ENCODE measurements at regions not wholly inside any gene's neighbourhood (a gene's known extent, or its start where the extent isn't known, plus 50 kb on each side); places are given as distances from the start of the nearest gene placed in this dataset.
"Not testable (repeated sequence)": the region's sequence is repeated elsewhere in the genome, so short reads cannot be mapped to it uniquely, and the experiment has no call there.

DNA sequence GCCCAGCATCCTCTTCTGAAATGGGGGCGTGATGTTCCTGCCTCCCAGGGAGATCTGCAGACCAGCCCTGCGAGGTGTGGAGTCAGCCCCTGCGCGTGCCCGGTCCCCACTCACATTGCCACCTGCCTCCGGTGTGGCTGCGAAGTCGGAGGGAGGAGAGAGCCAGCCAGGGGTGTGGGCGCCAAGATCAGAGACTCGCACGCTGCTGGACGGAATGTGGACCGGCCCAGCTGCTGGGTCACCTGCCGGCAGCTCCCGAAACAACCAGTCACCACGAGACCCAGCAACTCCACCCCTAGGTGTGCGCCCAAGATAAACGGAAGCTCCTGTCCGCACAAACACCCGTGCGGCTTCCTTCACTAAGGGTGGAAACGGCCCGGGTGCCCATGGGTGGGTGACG, 51.1 kb upstream of the EGFL7 start:
- in situ Hi-C loops (cut with HindIII; ENCODE audit: low pct_unique_long_range_greater_than_20kb, low sequenced_read_pairs), result no loop called here
- no peak for DNase-seq (ENCODE audit: low read depth, low spot score)

DNA sequence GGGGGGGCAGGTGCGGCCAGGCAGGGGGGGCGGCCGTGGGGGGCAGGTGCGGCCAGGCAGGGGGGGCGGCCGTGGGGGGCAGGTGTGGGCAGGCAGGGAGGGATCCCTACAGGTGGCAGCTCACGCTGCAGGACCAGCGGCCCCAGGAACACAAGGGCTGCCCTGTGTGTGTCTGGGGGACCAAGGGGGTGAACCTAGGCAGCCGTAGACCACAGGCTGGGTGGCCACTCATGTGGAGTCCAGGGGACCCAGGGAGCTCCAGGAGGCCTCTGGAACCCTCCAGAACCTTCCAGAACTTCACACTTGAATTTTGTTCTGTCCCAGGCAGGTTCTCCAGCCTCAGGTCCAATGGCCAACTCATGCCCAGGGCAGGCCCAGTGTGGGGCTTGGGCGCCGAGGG, 51.6 kb upstream of the EGFL7 start:
- DNase-seq (ENCODE audit: low read depth, low spot score), result no peak
- in situ Hi-C loops (cut with HindIII; ENCODE audit: low pct_unique_long_range_greater_than_20kb, low sequenced_read_pairs), result no loop called here

DNA sequence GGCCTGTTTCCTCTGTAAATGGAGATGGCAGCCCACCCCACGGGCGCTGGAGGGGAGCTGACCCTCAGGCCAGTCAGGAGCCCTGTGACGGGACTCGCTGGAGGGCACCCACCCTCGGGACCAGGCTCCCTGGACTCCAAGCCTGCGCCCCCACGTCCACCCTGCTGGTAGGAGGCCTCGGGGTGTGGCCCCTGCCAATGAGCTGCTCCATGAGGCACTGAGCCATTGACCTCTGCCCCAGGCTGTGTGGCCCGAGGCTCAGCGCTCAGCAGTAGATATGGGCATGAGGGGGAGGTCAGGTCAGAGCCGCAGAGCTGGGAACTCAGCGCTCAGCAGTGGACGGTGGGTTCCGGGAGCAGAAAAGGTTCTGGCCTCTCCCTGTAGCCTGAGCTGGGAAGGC, 52.3 kb upstream of the EGFL7 start:
- in situ Hi-C loops (cut with HindIII; ENCODE audit: low pct_unique_long_range_greater_than_20kb, low sequenced_read_pairs), result no loop called here
- DNase-seq (ENCODE audit: low read depth, low spot score), result no peak

DNA sequence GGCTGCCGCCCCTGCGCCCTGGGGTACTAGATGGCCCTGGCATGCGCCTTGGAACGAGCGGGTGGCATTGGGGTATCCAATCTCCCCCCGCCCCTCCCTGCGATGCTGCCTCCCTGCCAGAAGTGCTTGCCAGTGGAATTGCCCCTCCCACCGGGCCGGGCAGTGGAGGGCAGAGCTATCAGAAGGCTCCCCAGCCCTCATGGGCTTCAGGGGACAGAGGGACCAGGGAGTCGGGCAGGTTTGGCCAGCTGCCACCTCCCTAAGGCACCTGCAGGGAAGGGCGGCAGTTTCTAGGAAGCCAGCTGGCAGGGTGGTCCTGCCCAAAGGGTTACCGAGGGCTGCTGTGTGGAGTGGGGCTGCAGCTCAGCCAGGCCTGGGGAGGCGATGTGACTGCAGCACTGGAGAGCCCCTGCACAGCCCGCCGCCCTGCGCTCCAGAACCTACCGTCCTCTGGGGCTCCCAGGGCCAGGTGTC, 52.8 kb upstream of the EGFL7 start:
- DNase-seq (ENCODE audit: low read depth, low spot score), result no peak
- in situ Hi-C loops (cut with HindIII; ENCODE audit: low pct_unique_long_range_greater_than_20kb, low sequenced_read_pairs), result no loop called here

DNA sequence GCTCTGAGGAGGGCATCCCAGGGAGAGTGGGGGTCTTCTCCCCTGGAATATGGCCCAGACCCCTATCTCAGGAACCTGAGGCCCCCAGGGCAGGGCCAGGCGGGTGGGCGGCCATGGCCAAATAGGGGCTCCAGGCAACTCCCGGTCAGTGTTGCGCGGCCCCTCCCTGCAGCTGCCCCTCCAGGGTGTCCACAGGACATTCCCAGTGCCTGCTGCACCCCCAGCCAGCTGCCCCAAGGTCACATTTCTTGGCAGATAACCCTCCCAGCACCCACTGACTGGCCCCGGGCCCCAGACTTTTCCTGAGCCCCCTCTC, 53.6 kb upstream of the EGFL7 start:
- no peak for DNase-seq (ENCODE audit: low read depth, low spot score)
- in situ Hi-C loops (cut with HindIII; ENCODE audit: low pct_unique_long_range_greater_than_20kb, low sequenced_read_pairs), result no loop called here

DNA sequence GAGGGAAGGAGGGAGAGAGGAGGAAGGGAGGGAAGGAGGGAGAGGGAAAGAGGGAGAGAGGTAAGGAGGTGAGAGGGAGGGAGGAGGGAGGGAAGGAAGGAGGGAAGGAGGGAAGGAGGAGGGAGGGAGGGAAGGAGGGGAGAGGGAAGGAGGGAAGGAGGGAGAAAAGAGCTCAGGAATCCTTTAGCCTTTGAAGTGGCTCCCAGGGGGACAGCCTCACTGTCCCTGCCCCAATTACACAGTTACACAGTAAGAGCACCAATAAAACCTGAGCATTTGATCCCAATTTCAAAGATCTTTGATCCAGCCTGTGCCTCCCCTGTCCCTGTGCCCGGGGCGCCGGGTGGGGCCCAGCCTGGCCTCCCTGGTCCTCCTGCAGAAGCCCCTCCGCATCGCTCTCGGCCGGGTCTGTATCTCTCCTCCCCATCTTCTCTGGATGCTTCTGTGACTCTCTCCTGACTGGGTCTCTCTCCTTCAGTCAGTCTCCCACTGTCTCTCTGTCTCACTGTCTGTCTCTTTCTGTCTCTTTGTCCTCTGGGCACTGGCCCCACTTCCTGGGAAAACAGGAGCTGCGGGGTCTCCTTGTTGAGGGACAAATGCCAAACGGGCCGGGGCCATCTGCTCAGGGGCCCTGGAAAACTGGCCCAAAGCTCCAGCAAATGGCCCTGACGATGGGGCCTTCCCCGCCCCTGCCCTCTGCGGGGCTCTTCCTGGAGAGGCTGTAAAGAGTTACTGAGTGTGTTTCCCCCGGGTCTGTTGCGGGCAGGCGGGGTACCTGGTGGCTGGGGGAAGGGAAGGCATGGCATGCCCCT, 54.2 kb upstream of the EGFL7 start:
- DNase-seq (ENCODE audit: low read depth, low spot score), result no peak
- in situ Hi-C loops (cut with HindIII; ENCODE audit: low pct_unique_long_range_greater_than_20kb, low sequenced_read_pairs), result no loop called here

DNA sequence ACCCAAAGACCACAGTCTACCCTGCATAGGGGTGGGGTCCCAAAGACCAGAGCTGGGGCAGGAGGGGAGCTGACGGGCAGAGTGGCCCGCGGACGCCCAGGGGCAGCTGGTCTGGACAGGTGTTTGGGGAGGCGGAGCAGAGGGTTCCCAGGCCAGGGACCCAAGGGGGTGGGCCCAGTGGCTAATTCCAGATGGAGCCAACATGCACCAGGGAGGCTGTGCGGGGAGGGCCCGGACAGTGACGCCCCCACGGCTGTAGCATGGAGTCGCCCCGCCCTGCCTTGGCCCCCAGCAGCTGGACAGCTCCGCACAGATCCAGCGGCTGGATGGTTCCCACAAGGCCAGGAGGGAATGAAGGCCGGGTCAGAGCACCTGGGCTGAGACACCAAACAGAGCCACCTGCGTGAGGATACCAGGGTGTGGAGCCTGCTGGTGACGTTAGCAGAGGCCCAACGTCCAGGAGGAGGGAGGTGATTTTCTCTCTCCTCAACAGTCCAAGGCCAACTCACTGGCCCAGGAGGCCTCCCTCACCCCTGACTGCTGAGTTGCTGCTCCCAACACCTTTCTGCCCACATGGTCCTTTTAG, 55.3 kb upstream of the EGFL7 start:
- in situ Hi-C loops (cut with HindIII; ENCODE audit: low pct_unique_long_range_greater_than_20kb, low sequenced_read_pairs), result no loop called here
- no peak for DNase-seq (ENCODE audit: low read depth, low spot score)

DNA sequence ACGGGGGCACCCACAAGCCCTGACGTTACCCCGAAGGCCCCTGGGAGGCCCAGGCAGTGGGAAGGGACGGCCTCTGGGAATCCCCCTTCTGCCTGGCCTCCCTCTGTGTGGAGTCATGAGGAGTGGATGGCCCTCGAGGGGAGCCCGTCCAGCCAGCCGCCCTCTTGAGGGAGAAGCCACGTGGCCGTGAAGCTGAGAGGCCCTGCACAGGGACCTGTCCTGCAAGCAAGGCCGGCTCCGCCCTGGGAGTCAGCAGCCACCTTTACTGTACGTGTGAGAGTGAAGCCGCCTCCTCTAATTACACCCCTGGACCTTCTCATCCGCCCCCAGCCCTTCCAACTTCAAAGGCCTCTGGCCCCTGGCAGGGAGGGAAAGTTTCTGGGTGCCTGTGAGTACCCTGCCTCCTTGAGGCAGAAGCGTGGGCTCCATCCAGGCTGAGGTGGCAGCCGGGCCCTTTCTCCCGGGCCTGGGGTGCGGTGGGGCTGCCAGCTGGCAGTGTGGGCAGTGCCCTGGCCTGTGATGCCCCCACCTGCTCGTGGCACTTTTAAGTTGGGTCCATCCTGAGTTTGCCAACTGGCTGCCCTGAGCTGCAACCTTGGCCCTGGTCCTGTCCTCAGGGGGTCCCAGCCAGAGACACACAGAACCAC, 55.9 kb upstream of the EGFL7 start:
- in situ Hi-C loops (cut with HindIII; ENCODE audit: low pct_unique_long_range_greater_than_20kb, low sequenced_read_pairs), result no loop called here
- no peak for DNase-seq (ENCODE audit: low read depth, low spot score)

DNA sequence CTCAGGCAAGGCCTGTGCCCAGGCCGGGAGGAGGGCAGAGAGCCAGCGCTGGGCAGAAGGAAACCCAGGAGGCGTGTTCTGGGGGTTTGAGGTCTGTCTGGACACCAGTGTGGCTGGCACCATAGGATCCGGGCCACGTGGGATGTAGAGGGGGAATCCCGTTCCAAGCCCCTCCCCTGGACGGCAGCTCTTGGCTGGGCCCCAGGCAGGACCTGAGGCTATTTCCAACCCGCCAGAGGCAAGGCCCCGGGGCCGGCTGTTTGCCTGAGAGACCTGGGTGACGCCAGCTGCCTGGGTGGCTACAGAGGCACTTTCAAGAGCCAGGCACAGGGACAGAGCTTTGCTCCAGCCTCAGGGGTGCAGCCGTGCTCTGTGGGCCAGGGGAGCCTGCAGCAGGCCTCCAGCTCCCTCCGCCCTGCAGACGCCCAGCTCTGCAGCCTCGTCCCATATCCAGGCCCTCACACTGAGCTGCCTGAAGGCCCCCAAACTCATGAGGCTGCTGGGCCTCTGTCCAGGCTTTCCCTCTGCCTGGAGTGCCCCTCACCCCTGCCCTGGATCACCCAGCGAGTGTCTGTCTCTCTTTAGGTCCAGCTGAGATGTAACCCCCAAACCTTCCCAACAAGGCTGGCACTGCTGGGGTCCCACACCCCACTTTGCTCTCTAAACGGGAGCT, 56.6 kb upstream of the EGFL7 start:
- no peak for DNase-seq (ENCODE audit: low read depth, low spot score)
- in situ Hi-C loops (cut with HindIII; ENCODE audit: low pct_unique_long_range_greater_than_20kb, low sequenced_read_pairs), result no loop called here

DNA sequence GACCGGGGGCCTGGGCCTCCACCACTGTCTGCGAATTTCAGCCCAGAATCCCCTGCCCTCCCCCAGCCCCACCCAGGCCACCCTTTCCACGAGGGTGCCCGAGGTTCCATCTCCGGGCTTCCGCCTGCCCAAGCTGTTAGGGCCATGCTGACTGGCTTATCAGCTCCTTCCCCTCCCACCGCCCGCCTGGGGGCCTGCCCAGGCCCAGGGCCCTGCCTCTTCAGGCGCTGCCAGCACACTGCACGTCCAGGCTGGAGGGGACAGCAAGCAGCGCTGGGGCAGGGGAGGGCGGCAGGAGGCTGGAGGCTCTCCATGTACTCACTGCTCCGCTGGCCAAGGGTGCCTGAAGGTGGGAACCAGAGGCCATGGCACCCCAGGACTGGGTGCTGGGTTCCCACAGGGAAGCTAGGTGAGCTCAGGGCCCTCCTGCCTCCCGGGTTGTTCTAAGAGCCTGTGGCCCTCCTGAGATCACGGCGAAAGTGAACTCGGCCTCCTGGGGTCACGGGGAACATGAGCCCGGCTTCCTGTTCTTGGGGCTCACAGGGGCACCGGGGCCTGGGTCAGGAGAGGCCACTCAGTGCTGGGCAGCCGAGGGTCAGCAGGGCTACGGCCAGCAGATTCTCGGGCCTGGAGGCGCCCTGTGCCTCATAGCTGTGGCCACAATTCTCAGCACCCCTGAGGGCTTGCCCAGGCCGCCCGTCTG, 57.7 kb upstream of the EGFL7 start:
- in situ Hi-C loops (cut with HindIII; ENCODE audit: low pct_unique_long_range_greater_than_20kb, low sequenced_read_pairs), result no loop called here
- DNase-seq (ENCODE audit: low read depth, low spot score), result no peak

DNA sequence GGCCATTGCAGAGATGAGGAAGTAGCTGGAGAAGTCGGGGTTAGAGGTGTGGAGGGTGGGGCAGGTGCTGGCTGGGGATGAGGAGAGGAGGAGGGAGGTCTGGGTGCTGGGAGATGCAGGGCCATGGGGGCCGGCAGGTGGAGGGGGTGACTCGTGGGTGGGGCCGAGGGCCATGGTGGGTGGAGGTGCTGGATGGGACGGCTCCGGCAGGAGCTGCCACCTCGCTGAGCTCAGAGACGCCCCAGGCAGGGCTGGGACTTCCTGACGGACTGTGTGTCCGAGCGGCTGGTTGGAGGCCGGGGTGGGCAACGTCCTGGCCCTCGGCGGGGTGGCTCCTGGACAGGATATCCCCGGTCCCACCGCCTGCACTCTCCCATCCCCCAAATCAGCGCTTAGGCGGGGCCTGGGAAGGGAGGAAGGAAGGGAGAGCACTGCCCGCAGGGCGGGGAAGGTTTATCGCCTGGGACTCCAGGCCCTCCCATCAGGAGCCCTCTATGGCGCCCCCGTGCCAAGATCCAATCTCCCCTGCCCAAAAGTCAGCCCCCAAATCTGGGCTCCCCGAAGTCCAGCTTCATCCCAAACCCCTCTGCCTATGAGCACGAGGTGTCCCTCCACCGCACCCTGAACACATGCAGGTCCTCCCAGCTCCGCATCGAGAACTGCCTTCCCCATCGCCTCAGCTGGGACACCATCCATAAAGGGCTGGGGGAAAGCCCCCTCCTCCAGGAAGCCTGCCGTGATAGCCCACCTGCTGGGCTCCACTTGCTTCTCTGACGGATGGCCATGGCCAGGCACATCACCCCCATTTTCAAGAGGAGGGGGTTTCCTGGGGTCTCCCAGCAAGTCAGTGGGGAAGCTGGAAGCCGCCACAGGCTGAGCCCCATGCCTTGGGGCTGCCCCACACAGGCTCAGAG, 58.3 kb upstream of the NOTCH1 start:
- in situ Hi-C loops (cut with HindIII; ENCODE audit: low pct_unique_long_range_greater_than_20kb, low sequenced_read_pairs), result no loop called here

DNA sequence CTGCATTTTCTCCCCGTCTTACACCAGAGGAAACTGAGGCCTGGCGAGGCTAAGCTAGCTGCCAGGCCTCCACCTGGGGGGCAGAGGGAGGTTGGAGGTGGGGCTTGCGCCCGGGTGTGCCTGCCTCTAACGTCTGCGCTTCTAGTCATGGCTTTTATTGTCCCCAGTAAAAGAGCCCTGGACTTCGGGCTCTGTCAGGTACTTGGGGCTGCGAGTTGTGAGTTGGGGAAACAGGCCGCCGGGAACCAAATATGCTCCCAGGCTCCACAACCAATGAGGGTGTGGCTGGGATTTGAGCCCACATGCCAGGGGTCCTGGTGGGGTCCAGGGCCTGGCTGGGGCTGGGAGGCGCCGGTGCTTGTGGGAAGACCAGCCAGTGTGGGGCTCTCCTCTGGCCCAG, 57.4 kb upstream of the NOTCH1 start:
- in situ Hi-C loops (cut with HindIII; ENCODE audit: low pct_unique_long_range_greater_than_20kb, low sequenced_read_pairs), result no loop called here
- no peak for DNase-seq (ENCODE audit: low read depth, low spot score)

More for the DNA sequence above, 58.3 kb upstream of the NOTCH1 start:
- DNase-seq (ENCODE audit: low read depth, low spot score), result no peak

DNA sequence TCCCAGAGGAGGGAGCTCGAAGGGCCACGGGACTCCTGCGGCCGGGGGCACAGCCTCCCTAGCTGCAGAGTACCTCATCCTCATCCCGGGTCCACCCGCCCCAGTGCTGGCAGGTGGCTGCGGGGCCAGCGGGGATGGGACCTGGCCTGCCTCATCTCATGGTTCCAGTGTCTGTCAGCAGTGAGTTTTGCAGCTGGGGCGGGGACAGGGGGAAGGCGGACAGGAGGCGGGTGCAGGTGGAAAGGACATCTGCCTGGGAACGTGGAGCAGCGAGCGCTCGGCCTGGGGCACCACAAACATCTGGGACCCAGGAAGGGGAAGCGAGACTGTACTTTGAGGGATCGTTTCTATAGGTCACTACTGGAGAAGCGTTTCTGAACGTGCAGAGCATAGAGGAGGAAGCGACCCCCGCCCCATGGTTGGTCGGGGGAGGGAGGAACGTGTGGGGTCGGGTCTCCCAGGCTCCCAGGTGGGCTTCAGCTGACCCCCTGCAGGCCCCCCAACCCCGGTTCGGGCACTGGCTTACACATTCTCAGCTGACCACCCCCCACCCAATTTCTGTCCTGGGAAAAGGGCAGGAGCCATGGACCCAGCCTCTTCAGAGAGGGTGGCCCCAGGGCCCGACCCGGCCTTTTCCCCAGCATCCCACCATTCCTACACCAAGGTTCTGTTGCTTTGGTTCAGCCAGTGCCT, 56.5 kb upstream of the NOTCH1 start:
- in situ Hi-C loops (cut with HindIII; ENCODE audit: low pct_unique_long_range_greater_than_20kb, low sequenced_read_pairs), result no loop called here
- no peak for DNase-seq (ENCODE audit: low read depth, low spot score)

DNA sequence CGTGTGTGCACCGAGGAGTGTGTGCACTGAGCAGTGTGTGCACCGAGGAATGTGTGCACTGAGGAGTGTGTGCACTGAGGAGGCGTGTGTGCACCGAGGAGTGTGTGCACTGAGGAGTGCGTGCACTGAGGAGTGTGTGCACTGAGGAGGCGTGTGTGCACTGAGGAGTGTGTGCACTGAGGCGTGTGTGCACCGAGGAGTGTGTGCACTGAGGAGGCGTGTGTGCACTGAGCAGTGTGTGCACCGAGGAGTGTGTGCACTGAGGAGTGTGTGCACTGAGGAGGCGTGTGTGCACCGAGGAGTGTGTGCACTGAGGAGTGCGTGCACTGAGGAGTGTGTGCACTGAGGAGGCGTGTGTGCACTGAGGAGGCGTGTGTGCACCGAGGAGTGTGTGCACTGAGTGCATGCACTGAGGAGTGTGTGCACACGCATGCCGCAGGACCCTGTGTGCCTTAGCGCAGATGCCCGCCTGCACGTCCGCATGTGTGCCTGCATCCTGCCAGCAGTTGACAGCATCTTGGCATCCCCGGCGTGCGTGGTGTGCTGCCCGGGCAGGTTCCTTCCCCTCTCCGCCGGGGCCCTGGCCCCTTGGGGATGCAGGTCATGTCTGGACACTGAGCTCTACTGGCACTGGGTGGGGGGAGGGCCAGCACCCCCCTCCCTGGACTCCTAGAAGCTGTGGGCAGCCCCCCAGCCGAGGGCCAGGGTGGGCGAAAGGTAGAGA, 55.6 kb upstream of the NOTCH1 start:
- not testable (repeated sequence) for DNase-seq (ENCODE audit: low read depth, low spot score)

DNA sequence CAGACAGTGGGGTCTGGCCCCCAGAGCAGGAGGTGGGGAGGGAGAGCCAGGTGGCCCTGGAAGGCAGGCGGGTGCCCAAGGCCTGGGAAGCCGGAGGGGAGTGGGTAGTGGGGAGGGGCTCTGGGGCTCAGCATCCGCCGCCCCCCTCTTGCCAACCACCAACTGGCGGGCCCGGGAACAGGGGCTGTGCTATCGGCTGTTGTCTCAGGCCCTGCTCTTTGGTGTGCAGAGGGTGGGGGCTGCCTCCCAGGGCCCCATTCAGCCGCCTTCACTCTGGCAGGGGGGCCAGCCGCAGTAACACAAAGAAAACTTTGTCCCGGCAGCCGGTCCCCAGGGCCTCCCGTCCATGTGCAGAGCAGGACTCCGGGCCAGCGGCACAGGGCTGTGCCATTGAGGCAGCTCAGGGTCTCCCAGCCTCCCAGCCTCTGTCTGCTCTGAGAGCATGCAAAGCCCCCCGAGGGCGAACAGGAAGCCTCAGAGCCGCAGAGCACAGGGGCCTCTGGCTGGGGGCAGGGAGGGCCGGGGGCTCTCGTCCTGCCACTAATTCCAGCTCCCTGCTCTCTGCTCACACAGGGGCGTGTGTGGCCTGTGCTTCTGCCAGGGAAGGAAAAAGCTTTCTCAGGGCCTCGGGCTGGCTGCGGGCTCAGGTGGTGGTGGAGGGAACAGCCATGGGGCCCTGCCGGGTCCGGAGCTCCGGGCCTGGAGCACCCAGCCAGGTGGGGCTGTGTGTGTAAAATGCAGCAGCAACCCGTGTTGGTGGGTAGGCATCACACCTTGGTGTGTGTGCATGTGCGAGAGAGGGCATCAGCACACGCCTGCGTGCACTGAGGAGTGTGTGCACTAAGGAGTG, 54.2 kb upstream of the NOTCH1 start:
- peak; percentile 19 for DNase-seq (ENCODE audit: low read depth, low spot score)
- in situ Hi-C loops (cut with HindIII; ENCODE audit: low pct_unique_long_range_greater_than_20kb, low sequenced_read_pairs), result no loop called here

More for the DNA sequence above, 55.6 kb upstream of the NOTCH1 start:
- in situ Hi-C loops (cut with HindIII; ENCODE audit: low pct_unique_long_range_greater_than_20kb, low sequenced_read_pairs), result not testable (repeated sequence)
